ENCODE measurements at regions not wholly inside any gene's neighbourhood (a gene's known extent, or its start where the extent isn't known, plus 50 kb on each side); places are given as distances from the start of the nearest gene placed in this dataset.

GRCh38 chr18:7349181-7349837 is 118.4 kb downstream of the LRRC30 start:
- no peak for DNase-seq (ENCODE audit: low spot score)

- no peak for DNase-seq (ENCODE audit: low spot score)
These were observed 128.3 kb downstream of the LRRC30 start for GRCh38 chr18:7358989-7359726.

GRCh38 chr18:7360606-7361170 is 129.8 kb downstream of the LRRC30 start:
- DNase-seq (ENCODE audit: low spot score), result no peak

- DNase-seq (ENCODE audit: low spot score), result no peak
These were observed 132.4 kb downstream of the LRRC30 start for GRCh38 chr18:7363338-7363737.

- DNase-seq (ENCODE audit: low spot score), result no peak
These were observed 135.7 kb downstream of the LRRC30 start for GRCh38 chr18:7366597-7366996.

GRCh38 chr18:7367336-7367735 is 136.4 kb downstream of the LRRC30 start:
- DNase-seq (ENCODE audit: low spot score), result no peak

GRCh38 chr18:7369006-7369405 is 138.1 kb downstream of the LRRC30 start:
- DNase-seq (ENCODE audit: low spot score), result no peak

- DNase-seq (ENCODE audit: low spot score), result no peak
These were observed 139.5 kb downstream of the LRRC30 start for GRCh38 chr18:7370375-7370774.

GRCh38 chr18:7370802-7371201 is 139.9 kb downstream of the LRRC30 start:
- DNase-seq (ENCODE audit: low spot score), result no peak

- DNase-seq (ENCODE audit: low spot score), result no peak
These were observed 142.6 kb downstream of the LRRC30 start for GRCh38 chr18:7373441-7373840.

GRCh38 chr18:7381307-7381706 is 150.4 kb downstream of the LRRC30 start:
- no peak for DNase-seq (ENCODE audit: low spot score)

GRCh38 chr18:7382328-7383001 is 151.6 kb downstream of the LRRC30 start:
- no peak for DNase-seq (ENCODE audit: low spot score)

- DNase-seq (ENCODE audit: low spot score), result no peak
These were observed 152.4 kb downstream of the LRRC30 start for GRCh38 chr18:7383002-7383980.

GRCh38 chr18:7388741-7389140 is 157.9 kb downstream of the LRRC30 start:
- DNase-seq (ENCODE audit: low spot score), result no peak

GRCh38 chr18:7390731-7391492 is 160.0 kb downstream of the LRRC30 start:
- DNase-seq (ENCODE audit: low spot score), result no peak

- no peak for DNase-seq (ENCODE audit: low spot score)
These were observed 162.2 kb downstream of the LRRC30 start for GRCh38 chr18:7393080-7393479.

- DNase-seq (ENCODE audit: low spot score), result no peak
These were observed 163.3 kb downstream of the LRRC30 start for GRCh38 chr18:7394050-7394659.

- DNase-seq (ENCODE audit: low spot score), result no peak
These were observed 164.7 kb downstream of the LRRC30 start for GRCh38 chr18:7395566-7395965.

GRCh38 chr18:7413906-7414305 is 153.2 kb upstream of the PTPRM start:
- no peak for DNase-seq (ENCODE audit: low spot score)

- DNase-seq (ENCODE audit: low spot score), result no peak
These were observed 152.7 kb upstream of the PTPRM start for GRCh38 chr18:7414459-7414858.
